Left lung (tissue), 4 donors: ENCODE measurements at regions not wholly inside any gene's neighbourhood (a gene's known extent, or its start where the extent isn't known, plus 50 kb on each side); places are given as distances from the start of the nearest gene placed in this dataset.

ENCODE experiments used
- ATAC-seq: fragments of 200-7000 bp; cut with Tn5 transposase; one replicate; pipeline ENCODE4 v1.9.1; 2020; ENCODE audit warnings: moderate library complexity
- DNase-seq, 4 donors: peaks; one replicate each; pipeline ENCODE4 v3.0.0-alpha.2; 2013 to 2020
- H3K27ac ChIP-seq, 2 donors: fragments of 200-600 bp; sonication (generic) in 1 of 2; one replicate each; pipeline versions ENCODE4 v1.5.0 to v1.8.0; 2020 to 2021
- H3K27me3 ChIP-seq, 2 donors: fragments of 200-600 bp; sonication (generic) in 1 of 2; one replicate each; pipeline versions ENCODE4 v1.5.0 to v1.8.0; 2020 to 2021
- H3K36me3 ChIP-seq, 2 donors: fragments of 200-600 bp; sonication (generic) in 1 of 2; one replicate each; pipeline versions ENCODE4 v1.5.0 to v1.8.0; 2020 to 2021
- H3K4me1 ChIP-seq, 2 donors: fragments of 200-600 bp; one replicate each; pipeline ENCODE4 v1.8.0; 2021
- H3K4me3 ChIP-seq, 2 donors: fragments of 200-600 bp; sonication (generic) in 1 of 2; one replicate each; pipeline versions ENCODE4 v1.5.0 to v1.8.0; 2020 to 2021; ENCODE audit warnings: mild to moderate bottlenecking in 1 of 2
- H3K9me3 ChIP-seq, 2 donors: fragments of 200-600 bp; sonication (generic) in 1 of 2; one replicate each; pipeline versions ENCODE4 v1.5.0 to v1.8.0; 2020 to 2021
- CTCF ChIP-seq, 2 donors: fragments of 200-600 bp; sonication (generic) in 1 of 2; IDR thresholded peaks; one replicate each; pipeline versions ENCODE4 v1.5.0 to v1.8.0; 2021; ENCODE audit warnings: antibody characterized with exemption in 2 of 2
- intact Hi-C, 2 donors: fragments of 100-400 bp; cut with DNase I; formaldehyde crosslinking; loops; one replicate each; pipeline versions ENCODE4 v1.11.2 to v1.14.2; 2022
- donor health status: DM: no; HTN: yes; CAD: no.
- donor health status: DM: no; HTN: no; CAD: no.

- H3K9me3 ChIP-seq: no peaks in the 10 kb centered on the region
- intact Hi-C loops: no loop called here
- ATAC-seq: peak; percentile 66
- TF ChIP-seq CTCF (IDR thresholded peaks at IDR 0.05): no peak
- no peaks in the 10 kb centered on the region for H3K4me1 ChIP-seq
- H3K4me3 ChIP-seq: no peak overlapping the region
- H3K27me3 ChIP-seq: no peaks in the 10 kb centered on the region
- H3K36me3 ChIP-seq: no peaks in the 10 kb centered on the region
- DNase-seq: no peak
- no peak overlapping the region for H3K27ac ChIP-seq
Observed at GRCh38 chr17:15092762-15093161, 172.4 kb downstream of the PMP22 start.

- Histone ChIP-seq H3K27me3 (no peaks in the 10 kb centered on the region), H3K36me3 (no peaks in the 10 kb centered on the region), H3K27ac (no peak overlapping the region), H3K4me1 (no peaks in the 10 kb centered on the region), H3K4me3 (no peak overlapping the region), H3K9me3 (no peaks in the 10 kb centered on the region)
- intact Hi-C loops: no loop called here
- ATAC-seq (peak; percentile 30), DNase-seq (no peak)
- no peak for TF ChIP-seq CTCF (IDR thresholded peaks at IDR 0.05)
Observed at GRCh38 chr17:15092261-15092660, 172.9 kb downstream of the PMP22 start.

- intact Hi-C loops: no loop called here
- peak; percentile 76 for ATAC-seq
- Histone ChIP-seq H3K4me1 (no peaks in the 10 kb centered on the region), H3K9me3 (no peaks in the 10 kb centered on the region), H3K27ac (no peak overlapping the region), H3K4me3 (no peak overlapping the region), H3K36me3 (no peaks in the 10 kb centered on the region), H3K27me3 (no peaks in the 10 kb centered on the region)
- DNase-seq: no peak
- no peak for TF ChIP-seq CTCF (IDR thresholded peaks at IDR 0.05)
Observed at GRCh38 chr17:15091825-15092224, 173.3 kb downstream of the PMP22 start.

DNA sequence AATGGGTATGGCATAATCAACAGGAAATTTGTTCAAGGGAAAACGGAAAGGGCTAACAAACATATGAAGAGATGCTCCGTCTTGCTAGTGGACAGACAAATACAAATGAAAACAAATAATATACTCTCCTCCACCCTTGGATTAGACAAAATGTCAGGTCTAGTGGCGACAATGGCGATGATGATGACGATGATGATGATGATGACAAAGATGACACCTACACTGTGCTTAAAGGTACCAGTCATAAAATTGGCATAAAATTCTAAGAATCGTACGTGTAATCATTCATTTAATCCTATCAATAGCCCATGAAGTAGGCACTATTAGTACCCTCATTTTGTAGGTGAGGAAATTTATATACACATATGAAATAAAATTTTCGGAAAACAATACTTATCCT lies 174.6 kb downstream of the PMP22 start:
- ATAC-seq (no peak), DNase-seq (no peak)
- H3K4me1 ChIP-seq: no peaks in the 10 kb centered on the region
- no peak for TF ChIP-seq CTCF (IDR thresholded peaks at IDR 0.05)
- H3K4me3 ChIP-seq: no peak overlapping the region
- intact Hi-C loops: no loop called here
- peaks cover 0 to 1% of the 10 kb centered on the region in 2 donors for H3K27me3 ChIP-seq
- no peak overlapping the region for H3K27ac ChIP-seq
- H3K9me3 ChIP-seq: no peaks in the 10 kb centered on the region
- no peaks in the 10 kb centered on the region for H3K36me3 ChIP-seq

DNA sequence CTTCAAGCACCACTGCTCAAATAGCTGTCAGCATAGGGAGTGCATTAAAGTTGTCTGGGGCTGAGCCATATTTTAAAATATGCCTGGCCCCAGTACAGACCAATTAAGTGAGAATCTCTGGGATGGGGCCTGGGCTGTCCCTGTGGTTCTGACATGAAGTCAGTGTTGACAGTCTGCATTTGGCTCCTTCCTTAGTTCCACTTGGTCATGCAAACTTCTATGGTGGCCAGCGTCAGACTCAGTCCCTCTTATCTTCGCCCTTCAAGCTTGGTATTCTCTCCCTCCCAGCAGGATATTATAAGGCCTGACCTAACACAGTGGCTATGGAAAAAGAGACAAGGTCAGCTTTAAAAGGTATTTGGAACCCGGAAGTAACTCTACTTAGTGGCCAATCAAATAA lies 177.2 kb downstream of the PMP22 start:
- Histone ChIP-seq H3K4me1 (no peaks in the 10 kb centered on the region), H3K4me3 (no peak overlapping the region), H3K27me3 (peaks cover 3 to 6% of the 10 kb centered on the region in 2 donors), H3K27ac (no peak overlapping the region), H3K36me3 (no peaks in the 10 kb centered on the region), H3K9me3 (no peaks in the 10 kb centered on the region)
- DNase-seq (no peak), ATAC-seq (no peak)
- intact Hi-C loops: no loop called here
- no peak for TF ChIP-seq CTCF (IDR thresholded peaks at IDR 0.05)
